Heart left ventricle (tissue), 13 donors: ENCODE measurements at regions not wholly inside any gene's neighbourhood (a gene's known extent, or its start where the extent isn't known, plus 50 kb on each side); places are given as distances from the start of the nearest gene placed in this dataset.

ENCODE experiments used
- CTCF ChIP-seq, 12 donors: fragments of 200-600 bp; sonication (generic) in 4 of 12; IDR thresholded peaks; one replicate each; pipeline versions ENCODE4 v1.5.0 to v1.8.0; 2018 to 2022; ENCODE audit warnings: antibody characterized with exemption in 12 of 12, mild to moderate bottlenecking in 5 of 12
- POLR2A ChIP-seq, 2 donors: fragments of 450-650 bp; IDR thresholded peaks; one replicate each; pipeline ENCODE4 v1.6.1; 2017; ENCODE audit warnings: antibody characterized with exemption in 2 of 2, mild to moderate bottlenecking in 2 of 2, moderate library complexity in 2 of 2
- donor health status: ischemic (EF 13 %, LVEDD 7.1; RV severe dilation, severe dysfunction).
- donor health status: DM: no; HTN: yes; CAD: no.
- donor health status: DM: no; HTN: no; CAD: no.
- donor health status: ischemic (EF 25% LVEDD 6.9; RV normal size, moderate dysfunction).
- donor health status: ischemic (EF 25% LVEDD 5.7; RV mildly dilated, moderate dysfunction).
- donor health status: ischemic (EF 35%, LVEDD 5.7; RV mildly dilated, moderate dysfunction).
- donor health status: nonischemic (EF 11% LVEDD 7.7; RV severe dilation, severe dysfunction).
- donor health status: DM: yes; HTN: yes; CAD: no.
- donor health status: PGD.
- donor health status: ischemic (EF 29% LVEDD 5.4; RV normal size, mild dysfunction).
- donor health status: nonischemic (EF 23%, LVEDD 6.1; RV moderate dilation, normal function).

DNA sequence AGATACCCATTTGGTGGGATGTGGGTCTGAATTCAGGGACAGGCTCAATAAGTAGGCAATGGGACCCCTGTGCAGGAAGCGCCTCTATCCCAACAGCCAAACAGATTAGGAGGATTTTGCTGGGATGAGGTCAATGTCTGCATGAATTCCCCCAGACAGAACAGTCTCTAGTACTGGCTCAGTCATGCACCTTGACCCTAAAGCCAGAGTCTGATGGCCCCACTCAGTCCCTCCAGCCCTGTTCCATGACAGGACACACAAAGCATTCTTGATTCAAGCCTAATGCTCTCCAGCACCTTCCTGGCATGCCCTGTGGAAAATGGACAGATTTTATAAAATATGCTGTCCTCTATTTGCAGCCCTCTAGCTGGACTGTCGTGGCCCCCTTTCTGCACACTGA, 49.8 kb upstream of the RAB6D start:
- TF ChIP-seq CTCF (IDR thresholded peaks at IDR 0.05) (no peak), POLR2A (IDR thresholded peaks at IDR 0.05) (no peak)
